ENCODE measurements at regions not wholly inside any gene's neighbourhood (a gene's known extent, or its start where the extent isn't known, plus 50 kb on each side); places are given as distances from the start of the nearest gene placed in this dataset.

GRCh38 chr2:13725945-13726344 lies 906.6 kb upstream of the LRATD1 start:
- no peaks in the 10 kb centered on the region for H3K27me3 ChIP-seq (ENCODE audit: insufficient read depth)
- H2AFZ ChIP-seq = no peak overlapping the region
- H3K36me3 Mint-ChIP-seq (ENCODE audit: low read depth) = no peaks in the 10 kb centered on the region; the same call in 2 of the 3 replicates
- DNase-seq (ENCODE audit: low spot score) (no peak), ATAC-seq (no peak)
- H3K9me3 Mint-ChIP-seq = peaks cover 4% of the 10 kb centered on the region; the same call in 1 of the 3 replicates
- TF ChIP-seq, protein P1, sequence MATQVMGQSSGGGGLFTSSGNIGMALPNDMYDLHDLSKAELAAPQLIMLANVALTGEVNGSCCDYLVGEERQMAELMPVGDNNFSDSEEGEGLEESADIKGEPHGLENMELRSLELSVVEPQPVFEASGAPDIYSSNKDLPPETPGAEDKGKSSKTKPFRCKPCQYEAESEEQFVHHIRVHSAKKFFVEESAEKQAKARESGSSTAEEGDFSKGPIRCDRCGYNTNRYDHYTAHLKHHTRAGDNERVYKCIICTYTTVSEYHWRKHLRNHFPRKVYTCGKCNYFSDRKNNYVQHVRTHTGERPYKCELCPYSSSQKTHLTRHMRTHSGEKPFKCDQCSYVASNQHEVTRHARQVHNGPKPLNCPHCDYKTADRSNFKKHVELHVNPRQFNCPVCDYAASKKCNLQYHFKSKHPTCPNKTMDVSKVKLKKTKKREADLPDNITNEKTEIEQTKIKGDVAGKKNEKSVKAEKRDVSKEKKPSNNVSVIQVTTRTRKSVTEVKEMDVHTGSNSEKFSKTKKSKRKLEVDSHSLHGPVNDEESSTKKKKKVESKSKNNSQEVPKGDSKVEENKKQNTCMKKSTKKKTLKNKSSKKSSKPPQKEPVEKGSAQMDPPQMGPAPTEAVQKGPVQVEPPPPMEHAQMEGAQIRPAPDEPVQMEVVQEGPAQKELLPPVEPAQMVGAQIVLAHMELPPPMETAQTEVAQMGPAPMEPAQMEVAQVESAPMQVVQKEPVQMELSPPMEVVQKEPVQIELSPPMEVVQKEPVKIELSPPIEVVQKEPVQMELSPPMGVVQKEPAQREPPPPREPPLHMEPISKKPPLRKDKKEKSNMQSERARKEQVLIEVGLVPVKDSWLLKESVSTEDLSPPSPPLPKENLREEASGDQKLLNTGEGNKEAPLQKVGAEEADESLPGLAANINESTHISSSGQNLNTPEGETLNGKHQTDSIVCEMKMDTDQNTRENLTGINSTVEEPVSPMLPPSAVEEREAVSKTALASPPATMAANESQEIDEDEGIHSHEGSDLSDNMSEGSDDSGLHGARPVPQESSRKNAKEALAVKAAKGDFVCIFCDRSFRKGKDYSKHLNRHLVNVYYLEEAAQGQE (IDR thresholded peaks at IDR 0.05; ENCODE audit: unreplicated experiment) = no peak
- TF ChIP-seq CREB1 (CRISPR knock-in tag; IDR thresholded peaks at IDR 0.05; ENCODE audit: low read depth) (no peak), ETS1 (IDR thresholded peaks at IDR 0.05) (no peak), NANOG (IDR thresholded peaks at IDR 0.05; ENCODE audit: borderline replicate concordance) (no peak), ZNF331 (CRISPR knock-in tag; IDR thresholded peaks at IDR 0.05; ENCODE audit: low read depth) (no peak), EZH2phosphoT487 (IDR thresholded peaks at IDR 0.05; ENCODE audit: unreplicated experiment) (no peak), CTCF (conservative IDR thresholded peaks at IDR 0.05; ENCODE audit: low read depth in 2 of 2) (no peak), POLR2AphosphoS5 (IDR thresholded peaks at IDR 0.05; ENCODE audit: low read depth) (no peak), ZNF114 (CRISPR knock-in tag; IDR thresholded peaks at IDR 0.05) (no peak), EZH2 (IDR thresholded peaks at IDR 0.05; ENCODE audit: low read depth, unreplicated experiment) (no peak), STAT1 (IDR thresholded peaks at IDR 0.05; ENCODE audit: unreplicated experiment) (no peak), JUNB (IDR thresholded peaks at IDR 0.05; ENCODE audit: unreplicated experiment) (no peak)
- TF ChIP-seq, protein P2, sequence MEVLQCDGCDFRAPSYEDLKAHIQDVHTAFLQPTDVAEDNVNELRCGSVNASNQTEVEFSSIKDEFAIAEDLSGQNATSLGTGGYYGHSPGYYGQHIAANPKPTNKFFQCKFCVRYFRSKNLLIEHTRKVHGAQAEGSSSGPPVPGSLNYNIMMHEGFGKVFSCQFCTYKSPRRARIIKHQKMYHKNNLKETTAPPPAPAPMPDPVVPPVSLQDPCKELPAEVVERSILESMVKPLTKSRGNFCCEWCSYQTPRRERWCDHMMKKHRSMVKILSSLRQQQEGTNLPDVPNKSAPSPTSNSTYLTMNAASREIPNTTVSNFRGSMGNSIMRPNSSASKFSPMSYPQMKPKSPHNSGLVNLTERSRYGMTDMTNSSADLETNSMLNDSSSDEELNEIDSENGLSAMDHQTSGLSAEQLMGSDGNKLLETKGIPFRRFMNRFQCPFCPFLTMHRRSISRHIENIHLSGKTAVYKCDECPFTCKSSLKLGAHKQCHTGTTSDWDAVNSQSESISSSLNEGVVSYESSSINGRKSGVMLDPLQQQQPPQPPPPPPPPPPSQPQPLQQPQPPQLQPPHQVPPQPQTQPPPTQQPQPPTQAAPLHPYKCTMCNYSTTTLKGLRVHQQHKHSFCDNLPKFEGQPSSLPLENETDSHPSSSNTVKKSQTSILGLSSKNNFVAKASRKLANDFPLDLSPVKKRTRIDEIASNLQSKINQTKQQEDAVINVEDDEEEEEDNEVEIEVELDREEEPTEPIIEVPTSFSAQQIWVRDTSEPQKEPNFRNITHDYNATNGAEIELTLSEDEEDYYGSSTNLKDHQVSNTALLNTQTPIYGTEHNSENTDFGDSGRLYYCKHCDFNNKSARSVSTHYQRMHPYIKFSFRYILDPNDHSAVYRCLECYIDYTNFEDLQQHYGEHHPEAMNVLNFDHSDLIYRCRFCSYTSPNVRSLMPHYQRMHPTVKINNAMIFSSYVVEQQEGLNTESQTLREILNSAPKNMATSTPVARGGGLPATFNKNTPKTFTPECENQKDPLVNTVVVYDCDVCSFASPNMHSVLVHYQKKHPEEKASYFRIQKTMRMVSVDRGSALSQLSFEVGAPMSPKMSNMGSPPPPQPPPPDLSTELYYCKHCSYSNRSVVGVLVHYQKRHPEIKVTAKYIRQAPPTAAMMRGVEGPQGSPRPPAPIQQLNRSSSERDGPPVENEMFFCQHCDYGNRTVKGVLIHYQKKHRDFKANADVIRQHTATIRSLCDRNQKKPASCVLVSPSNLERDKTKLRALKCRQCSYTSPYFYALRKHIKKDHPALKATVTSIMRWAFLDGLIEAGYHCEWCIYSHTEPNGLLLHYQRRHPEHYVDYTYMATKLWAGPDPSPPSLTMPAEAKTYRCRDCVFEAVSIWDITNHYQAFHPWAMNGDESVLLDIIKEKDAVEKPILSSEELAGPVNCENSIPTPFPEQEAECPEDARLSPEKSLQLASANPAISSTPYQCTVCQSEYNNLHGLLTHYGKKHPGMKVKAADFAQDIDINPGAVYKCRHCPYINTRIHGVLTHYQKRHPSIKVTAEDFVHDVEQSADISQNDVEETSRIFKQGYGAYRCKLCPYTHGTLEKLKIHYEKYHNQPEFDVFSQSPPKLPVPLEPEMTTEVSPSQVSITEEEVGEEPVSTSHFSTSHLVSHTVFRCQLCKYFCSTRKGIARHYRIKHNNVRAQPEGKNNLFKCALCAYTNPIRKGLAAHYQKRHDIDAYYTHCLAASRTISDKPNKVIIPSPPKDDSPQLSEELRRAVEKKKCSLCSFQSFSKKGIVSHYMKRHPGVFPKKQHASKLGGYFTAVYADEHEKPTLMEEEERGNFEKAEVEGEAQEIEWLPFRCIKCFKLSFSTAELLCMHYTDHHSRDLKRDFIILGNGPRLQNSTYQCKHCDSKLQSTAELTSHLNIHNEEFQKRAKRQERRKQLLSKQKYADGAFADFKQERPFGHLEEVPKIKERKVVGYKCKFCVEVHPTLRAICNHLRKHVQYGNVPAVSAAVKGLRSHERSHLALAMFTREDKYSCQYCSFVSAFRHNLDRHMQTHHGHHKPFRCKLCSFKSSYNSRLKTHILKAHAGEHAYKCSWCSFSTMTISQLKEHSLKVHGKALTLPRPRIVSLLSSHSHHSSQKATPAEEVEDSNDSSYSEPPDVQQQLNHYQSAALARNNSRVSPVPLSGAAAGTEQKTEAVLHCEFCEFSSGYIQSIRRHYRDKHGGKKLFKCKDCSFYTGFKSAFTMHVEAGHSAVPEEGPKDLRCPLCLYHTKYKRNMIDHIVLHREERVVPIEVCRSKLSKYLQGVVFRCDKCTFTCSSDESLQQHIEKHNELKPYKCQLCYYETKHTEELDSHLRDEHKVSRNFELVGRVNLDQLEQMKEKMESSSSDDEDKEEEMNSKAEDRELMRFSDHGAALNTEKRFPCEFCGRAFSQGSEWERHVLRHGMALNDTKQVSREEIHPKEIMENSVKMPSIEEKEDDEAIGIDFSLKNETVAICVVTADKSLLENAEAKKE (CRISPR knock-in tag; IDR thresholded peaks at IDR 0.05) = no peak
- H3K27ac Mint-ChIP-seq = no peak overlapping the region
- 0 out of 2 replicates have a peak, but pooled peaks cover 4% of the 10 kb centered on the region for H3K9me2 ChIP-seq (ENCODE audit: insufficient read depth)
- no peak overlapping the region for H3K4me3 Mint-ChIP-seq
- no peaks in the 10 kb centered on the region for H3K4me1 ChIP-seq (ENCODE audit: insufficient read depth)
- H3K36me3 ChIP-seq (ENCODE audit: insufficient read depth) = no peaks in the 10 kb centered on the region
- no peaks in the 10 kb centered on the region for H3K27me3 Mint-ChIP-seq (ENCODE audit: insufficient read depth, low read depth, poor library complexity)
- H3K4me2 ChIP-seq = no peak overlapping the region
- no peaks in the 10 kb centered on the region for H3K4me1 Mint-ChIP-seq
- H4K20me1 ChIP-seq (replicated peaks; ENCODE audit: insufficient read depth) = no peaks in the 10 kb centered on the region
- H3K79me2 ChIP-seq (replicated peaks; ENCODE audit: insufficient read depth) = no peaks in the 10 kb centered on the region
- H3K27ac ChIP-seq (ENCODE audit: low read depth) = no peak overlapping the region
- no peaks in the 10 kb centered on the region for H3F3A ChIP-seq (replicated peaks; ENCODE audit: low read depth)
- H3K4me3 ChIP-seq = no peak overlapping the region
